ENCODE measurements at regions not wholly inside any gene's neighbourhood (a gene's known extent, or its start where the extent isn't known, plus 50 kb on each side); places are given as distances from the start of the nearest gene placed in this dataset.
A peak's percentile ranks its signal among the peaks of the same experiment; 100 is the strongest.

- Histone ChIP-seq H3K4me1 (ENCODE audit: insufficient read depth, poor library complexity, severe bottlenecking) (no peaks in the 10 kb centered on the region), H3K9me3 (ENCODE audit: severe bottlenecking) (peaks cover 2% of the 10 kb centered on the region), H3K27ac (ENCODE audit: poor library complexity, severe bottlenecking) (no peak overlapping the region), H3K4me3 (ENCODE audit: severe bottlenecking) (no peak overlapping the region), H3K27me3 (ENCODE audit: insufficient read depth, poor library complexity, severe bottlenecking) (peaks cover 10% of the 10 kb centered on the region), H3K36me3 (ENCODE audit: low read depth) (no peaks in the 10 kb centered on the region)
- no peak for ATAC-seq (ENCODE audit: low read depth)
- no peak for DNase-seq (ENCODE audit: low spot score)
- TF ChIP-seq CTCF (IDR thresholded peaks at IDR 0.05; ENCODE audit: poor library complexity, severe bottlenecking) = no peak
Measured at GRCh38 chr5:29905626-29906353, 1287.7 kb upstream of the CDH6 start.

GRCh38 chr5:29902859-29903258 is 1290.6 kb upstream of the CDH6 start:
- H3K9me3 ChIP-seq (ENCODE audit: severe bottlenecking) = no peaks in the 10 kb centered on the region
- DNase-seq (ENCODE audit: low spot score) (no peak), ATAC-seq (ENCODE audit: low read depth) (peak; percentile 64; the same call in 2 of the 3 replicates)
- H3K4me1 ChIP-seq (ENCODE audit: insufficient read depth, poor library complexity, severe bottlenecking) = no peaks in the 10 kb centered on the region
- no peak for TF ChIP-seq CTCF (IDR thresholded peaks at IDR 0.05; ENCODE audit: poor library complexity, severe bottlenecking)
- H3K36me3 ChIP-seq (ENCODE audit: low read depth) = no peaks in the 10 kb centered on the region
- peaks cover 10% of the 10 kb centered on the region for H3K27me3 ChIP-seq (ENCODE audit: insufficient read depth, poor library complexity, severe bottlenecking)
- H3K27ac ChIP-seq (ENCODE audit: poor library complexity, severe bottlenecking) = no peak overlapping the region
- no peak overlapping the region for H3K4me3 ChIP-seq (ENCODE audit: severe bottlenecking)

GRCh38 chr5:29899583-29899982 is 1293.9 kb upstream of the CDH6 start:
- TF ChIP-seq CTCF (IDR thresholded peaks at IDR 0.05; ENCODE audit: poor library complexity, severe bottlenecking) = no peak
- Histone ChIP-seq H3K4me1 (ENCODE audit: insufficient read depth, poor library complexity, severe bottlenecking) (no peaks in the 10 kb centered on the region), H3K27ac (ENCODE audit: poor library complexity, severe bottlenecking) (no peak overlapping the region), H3K36me3 (ENCODE audit: low read depth) (no peaks in the 10 kb centered on the region), H3K9me3 (ENCODE audit: severe bottlenecking) (no peaks in the 10 kb centered on the region), H3K4me3 (ENCODE audit: severe bottlenecking) (no peak overlapping the region), H3K27me3 (ENCODE audit: insufficient read depth, poor library complexity, severe bottlenecking) (no peaks in the 10 kb centered on the region)
- DNase-seq (ENCODE audit: low spot score) (no peak), ATAC-seq (ENCODE audit: low read depth) (no peak)

- Histone ChIP-seq H3K36me3 (ENCODE audit: low read depth) (no peaks in the 10 kb centered on the region), H3K9me3 (ENCODE audit: severe bottlenecking) (no peaks in the 10 kb centered on the region), H3K4me1 (ENCODE audit: insufficient read depth, poor library complexity, severe bottlenecking) (no peaks in the 10 kb centered on the region), H3K27ac (ENCODE audit: poor library complexity, severe bottlenecking) (no peak overlapping the region), H3K27me3 (ENCODE audit: insufficient read depth, poor library complexity, severe bottlenecking) (no peaks in the 10 kb centered on the region), H3K4me3 (ENCODE audit: severe bottlenecking) (no peak overlapping the region)
- no peak for TF ChIP-seq CTCF (IDR thresholded peaks at IDR 0.05; ENCODE audit: poor library complexity, severe bottlenecking)
- ATAC-seq (ENCODE audit: low read depth) = no peak
- DNase-seq (ENCODE audit: low spot score) = no peak
Measured at GRCh38 chr5:29897916-29898315, 1295.6 kb upstream of the CDH6 start.

GRCh38 chr5:29896646-29897045 is 1296.8 kb upstream of the CDH6 start:
- no peak for TF ChIP-seq CTCF (IDR thresholded peaks at IDR 0.05; ENCODE audit: poor library complexity, severe bottlenecking)
- peaks cover 3% of the 10 kb centered on the region for H3K27me3 ChIP-seq (ENCODE audit: insufficient read depth, poor library complexity, severe bottlenecking)
- no peak overlapping the region for H3K4me3 ChIP-seq (ENCODE audit: severe bottlenecking)
- no peaks in the 10 kb centered on the region for H3K4me1 ChIP-seq (ENCODE audit: insufficient read depth, poor library complexity, severe bottlenecking)
- no peaks in the 10 kb centered on the region for H3K9me3 ChIP-seq (ENCODE audit: severe bottlenecking)
- H3K36me3 ChIP-seq (ENCODE audit: low read depth) = no peaks in the 10 kb centered on the region
- H3K27ac ChIP-seq (ENCODE audit: poor library complexity, severe bottlenecking) = no peak overlapping the region
- DNase-seq (ENCODE audit: low spot score) = no peak
- peak; percentile 73; the same call in 2 of the 3 replicates for ATAC-seq (ENCODE audit: low read depth)
